PC-9 (cell line): ENCODE measurements at regions not wholly inside any gene's neighbourhood (a gene's known extent, or its start where the extent isn't known, plus 50 kb on each side); places are given as distances from the start of the nearest gene placed in this dataset.

ENCODE experiments used
- CTCF ChIP-seq: fragments of 200-600 bp; sonication (generic); conservative IDR thresholded peaks from 2 replicates; pipeline ENCODE4 v1.6.1; 2017; ENCODE audit warnings: mixed run types, antibody characterized with exemption, mild to moderate bottlenecking, moderate library complexity
- EZH2 ChIP-seq: fragments of 200-600 bp; sonication (generic); IDR thresholded peaks from 2 replicates; pipeline ENCODE4 v1.8.0; 2017; ENCODE audit warnings: antibody characterized with exemption, low read depth

GRCh38 chr21:31524140-31524539 is 135.4 kb upstream of the SOD1 start:
- TF ChIP-seq CTCF (no peak), EZH2 (no peak)
